ENCODE measurements at regions not wholly inside any gene's neighbourhood (a gene's known extent, or its start where the extent isn't known, plus 50 kb on each side); places are given as distances from the start of the nearest gene placed in this dataset.

GRCh38 chr22:33111491-33111890 is 53.3 kb upstream of the SYN3 start:
- H3K36me3 ChIP-seq (replicated peaks; ENCODE audit: insufficient read depth, low read length) = no peaks in the 10 kb centered on the region
- H3K4me3 ChIP-seq (ENCODE audit: low read length) = no peak overlapping the region
- TF ChIP-seq EZH2phosphoT487 (IDR thresholded peaks at IDR 0.05; ENCODE audit: low read length) = no peak
- TF ChIP-seq EZH2 (optimal IDR thresholded peaks at IDR 0.05; ENCODE audit: low read depth, low read length) = no peak
- TF ChIP-seq CTCF (IDR thresholded peaks at IDR 0.05; ENCODE audit: low read length) = no peak
- H2AFZ ChIP-seq (ENCODE audit: low read length) = no peak overlapping the region
- peaks cover 11% of the 10 kb centered on the region; the same call in 1 of the 2 replicates for H3F3A ChIP-seq (ENCODE audit: insufficient read depth, low read length)
- no peaks in the 10 kb centered on the region for H4K20me1 ChIP-seq (ENCODE audit: insufficient read depth, low read length)
- DNase-seq = no peak
- no peaks in the 10 kb centered on the region for H3K9me2 ChIP-seq (replicated peaks; ENCODE audit: insufficient read depth, low read length)
- H3K27ac ChIP-seq (ENCODE audit: low read length) = no peak overlapping the region
- no peak overlapping the region for H3K9ac ChIP-seq (ENCODE audit: low read length)
- no peaks in the 10 kb centered on the region for H3K27me3 ChIP-seq (replicated peaks; ENCODE audit: insufficient read depth, low read length)
- no peaks in the 10 kb centered on the region for H3K79me2 ChIP-seq (ENCODE audit: low read length)
- H3K9me3 ChIP-seq (replicated peaks; ENCODE audit: insufficient read depth, low read length) = no peaks in the 10 kb centered on the region
- H3K4me1 ChIP-seq (ENCODE audit: low read length) = peaks cover 17% of the 10 kb centered on the region
- H3K4me2 ChIP-seq (ENCODE audit: low read depth, low read length) = no peak overlapping the region

GRCh38 chr22:33110562-33111163 is 52.5 kb upstream of the SYN3 start:
- TF ChIP-seq EZH2 (optimal IDR thresholded peaks at IDR 0.05; ENCODE audit: low read depth, low read length) (no peak), EZH2phosphoT487 (IDR thresholded peaks at IDR 0.05; ENCODE audit: low read length) (no peak), CTCF (IDR thresholded peaks at IDR 0.05; ENCODE audit: low read length) (no peak)
- H3F3A ChIP-seq (ENCODE audit: insufficient read depth, low read length) = peaks cover 11% of the 10 kb centered on the region; the same call in 1 of the 2 replicates
- no peak for DNase-seq
- no peak overlapping the region for H3K27ac ChIP-seq (ENCODE audit: low read length)
- no peak overlapping the region for H3K4me2 ChIP-seq (ENCODE audit: low read depth, low read length)
- no peak overlapping the region for H2AFZ ChIP-seq (ENCODE audit: low read length)
- H3K9ac ChIP-seq (ENCODE audit: low read length) = no peak overlapping the region
- no peaks in the 10 kb centered on the region for H3K9me2 ChIP-seq (replicated peaks; ENCODE audit: insufficient read depth, low read length)
- H4K20me1 ChIP-seq (ENCODE audit: insufficient read depth, low read length) = no peaks in the 10 kb centered on the region
- no peaks in the 10 kb centered on the region for H3K79me2 ChIP-seq (ENCODE audit: low read length)
- no peaks in the 10 kb centered on the region for H3K9me3 ChIP-seq (replicated peaks; ENCODE audit: insufficient read depth, low read length)
- H3K36me3 ChIP-seq (replicated peaks; ENCODE audit: insufficient read depth, low read length) = no peaks in the 10 kb centered on the region
- no peaks in the 10 kb centered on the region for H3K27me3 ChIP-seq (replicated peaks; ENCODE audit: insufficient read depth, low read length)
- H3K4me1 ChIP-seq (ENCODE audit: low read length) = peaks cover 17% of the 10 kb centered on the region
- no peak overlapping the region for H3K4me3 ChIP-seq (ENCODE audit: low read length)

- Histone ChIP-seq H3K4me2 (ENCODE audit: low read depth, low read length) (no peak overlapping the region), H4K20me1 (ENCODE audit: insufficient read depth, low read length) (no peaks in the 10 kb centered on the region)
Observed at GRCh38 chr22:33109514-33110430, 51.6 kb upstream of the SYN3 start.

More at GRCh38 chr22:33109514-33110430, 51.6 kb upstream of the SYN3 start:
- H3K27me3 ChIP-seq (replicated peaks; ENCODE audit: insufficient read depth, low read length) = no peaks in the 10 kb centered on the region
- DNase-seq = no peak
- no peak overlapping the region for H3K4me3 ChIP-seq (ENCODE audit: low read length)
- no peaks in the 10 kb centered on the region for H3K79me2 ChIP-seq (ENCODE audit: low read length)
- peaks cover 11% of the 10 kb centered on the region; the same call in 1 of the 2 replicates for H3F3A ChIP-seq (ENCODE audit: insufficient read depth, low read length)
- H3K27ac ChIP-seq (ENCODE audit: low read length) = no peak overlapping the region
- no peaks in the 10 kb centered on the region for H3K9me3 ChIP-seq (replicated peaks; ENCODE audit: insufficient read depth, low read length)
- no peak overlapping the region for H3K9ac ChIP-seq (ENCODE audit: low read length)
- no peak overlapping the region for H2AFZ ChIP-seq (ENCODE audit: low read length)
- peaks cover 17% of the 10 kb centered on the region for H3K4me1 ChIP-seq (ENCODE audit: low read length)
- TF ChIP-seq EZH2phosphoT487 (IDR thresholded peaks at IDR 0.05; ENCODE audit: low read length) = no peak
- TF ChIP-seq CTCF (IDR thresholded peaks at IDR 0.05; ENCODE audit: low read length) = no peak
- TF ChIP-seq EZH2 (optimal IDR thresholded peaks at IDR 0.05; ENCODE audit: low read depth, low read length) = no peak
- H3K36me3 ChIP-seq (replicated peaks; ENCODE audit: insufficient read depth, low read length) = no peaks in the 10 kb centered on the region
- no peaks in the 10 kb centered on the region for H3K9me2 ChIP-seq (replicated peaks; ENCODE audit: insufficient read depth, low read length)

Data from MM.1S (cell line).